PC-9 (cell line): ENCODE measurements at regions not wholly inside any gene's neighbourhood (a gene's known extent, or its start where the extent isn't known, plus 50 kb on each side); places are given as distances from the start of the nearest gene placed in this dataset.
"Not testable (repeated sequence)": the region's sequence is repeated elsewhere in the genome, so short reads cannot be mapped to it uniquely, and the experiment has no call there.

Experiments used
- CTCF ChIP-seq: fragments of 200-600 bp; sonication (generic); conservative IDR thresholded peaks from 2 replicates; pipeline ENCODE4 v1.6.1; 2017; ENCODE audit warnings: mixed run types, antibody characterized with exemption, mild to moderate bottlenecking, moderate library complexity
- EZH2 ChIP-seq: fragments of 200-600 bp; sonication (generic); IDR thresholded peaks from 2 replicates; pipeline ENCODE4 v1.8.0; 2017; ENCODE audit warnings: antibody characterized with exemption, low read depth

GRCh38 chr2:118572380-118572779 is 275.1 kb downstream of the EN1 start:
- TF ChIP-seq CTCF, EZH2: not testable (repeated sequence)
